Trophoblast cell (in vitro differentiated cells and primary cell): ENCODE measurements at regions not wholly inside any gene's neighbourhood (a gene's known extent, or its start where the extent isn't known, plus 50 kb on each side); places are given as distances from the start of the nearest gene placed in this dataset.

Source experiments
- DNase-seq, 2 donors: peaks; one replicate each; pipeline ENCODE4 v3.0.0-alpha.2; 2016
- H2AFZ ChIP-seq: 2 replicates; pipeline ENCODE4 v1.6.1; 2013; ENCODE audit warnings: low read length, moderate library complexity, mild to moderate bottlenecking; ENCODE audit not compliant: insufficient read depth, poor library complexity
- H2AK5ac ChIP-seq: 2 replicates; pipeline ENCODE4 v1.6.1; 2013; ENCODE audit warnings: mild to moderate bottlenecking, low read length
- H2BK120ac ChIP-seq: 2 replicates; pipeline ENCODE4 v1.6.1; 2013; ENCODE audit warnings: low read length, mild to moderate bottlenecking, moderate library complexity; ENCODE audit not compliant: insufficient read depth, poor library complexity
- H2BK12ac ChIP-seq: 2 replicates; pipeline ENCODE4 v1.6.1; 2013; ENCODE audit warnings: mild to moderate bottlenecking, low read length, moderate library complexity
- H2BK5ac ChIP-seq: 2 replicates; pipeline ENCODE4 v1.6.1; 2013; ENCODE audit warnings: low read length, low read depth, moderate library complexity, mild to moderate bottlenecking; ENCODE audit not compliant: poor library complexity
- H3K14ac ChIP-seq: 2 replicates; pipeline ENCODE4 v1.6.1; 2013; ENCODE audit warnings: mild to moderate bottlenecking, low read length
- H3K18ac ChIP-seq: 2 replicates; pipeline ENCODE4 v1.6.1; 2013; ENCODE audit warnings: mild to moderate bottlenecking, low read length
- H3K23ac ChIP-seq: 2 replicates; pipeline ENCODE4 v1.6.1; 2013; ENCODE audit warnings: low read length
- H3K27ac ChIP-seq: 2 replicates; pipeline ENCODE4 v1.5.1; 2013; ENCODE audit warnings: low read depth, mild to moderate bottlenecking, inconsistent platforms, low read length, moderate library complexity
- H3K27me3 ChIP-seq: 2 replicates; pipeline ENCODE4 v1.6.1; 2013; ENCODE audit warnings: inconsistent platforms, mild to moderate bottlenecking, low read length, moderate library complexity; ENCODE audit not compliant: insufficient read depth
- H3K36me3 ChIP-seq, 2 experiments: 1 replicate in 1 of 2; 2 replicates in 1 of 2; pipeline ENCODE4 v1.6.1; 2013; ENCODE audit warnings: low read length in 2 of 2, mild to moderate bottlenecking in 2 of 2, moderate library complexity in 1 of 2; ENCODE audit not compliant: insufficient read depth in 2 of 2, control insufficient read depth in 1 of 2
- H3K4ac ChIP-seq: 2 replicates; pipeline ENCODE4 v1.6.1; 2013; ENCODE audit warnings: low read depth, mild to moderate bottlenecking, low read length, moderate library complexity
- H3K4me1 ChIP-seq, 2 experiments: 1 replicate in 1 of 2; 2 replicates in 1 of 2; pipeline ENCODE4 v1.6.1; 2013; ENCODE audit warnings: low read length in 2 of 2, mild to moderate bottlenecking in 2 of 2, moderate library complexity in 1 of 2; ENCODE audit not compliant: insufficient read depth in 2 of 2, control insufficient read depth in 1 of 2
- H3K4me2 ChIP-seq: 2 replicates; pipeline ENCODE4 v1.6.1; 2013; ENCODE audit warnings: inconsistent platforms, mild to moderate bottlenecking, low read length, moderate library complexity
- H3K4me3 ChIP-seq: 2 replicates; pipeline ENCODE4 v1.5.1; 2013; ENCODE audit warnings: mild to moderate bottlenecking, low read depth, low read length, inconsistent platforms
- H3K79me1 ChIP-seq: one replicate; pipeline ENCODE4 v1.6.1; 2013; ENCODE audit warnings: low read length
- H3K79me2 ChIP-seq: 2 replicates; pipeline ENCODE4 v1.6.1; 2013; ENCODE audit warnings: low read length, mild to moderate bottlenecking; ENCODE audit not compliant: control insufficient read depth, insufficient read depth, poor library complexity
- H3K9ac ChIP-seq: 2 replicates; pipeline ENCODE4 v1.6.1; 2013; ENCODE audit warnings: mild to moderate bottlenecking, low read length
- H3K9me3 ChIP-seq: 2 replicates; pipeline ENCODE4 v1.6.1; 2013; ENCODE audit warnings: low read depth, mild to moderate bottlenecking, control low read depth, inconsistent platforms, low read length; ENCODE audit not compliant: insufficient read depth
- H4K12ac ChIP-seq: 2 replicates; pipeline ENCODE4 v1.6.1; 2013; ENCODE audit warnings: low read depth, mild to moderate bottlenecking, low read length, moderate library complexity
- H4K8ac ChIP-seq: 2 replicates; pipeline ENCODE4 v1.6.1; 2013; ENCODE audit warnings: low read depth, mild to moderate bottlenecking, low read length, moderate library complexity
- H4K91ac ChIP-seq: one replicate; pipeline ENCODE4 v1.6.1; 2013; ENCODE audit warnings: low read depth, mild to moderate bottlenecking, low read length, moderate library complexity
- WGBS: extraction: QIAGEN DNeasy Blood & Tissue Kit; methylation state at CpG from one replicate; pipeline ENCODE4 v1.1.7; 2013; ENCODE audit warnings: missing lambda C conversion rate; ENCODE audit not compliant: insufficient read length, insufficient coverage; ENCODE audit errors: extremely low coverage; 5-methylcytosine and 5-hydroxymethylcytosine counted together

- Histone ChIP-seq H2BK12ac (no peak overlapping the region), H3K23ac (no peak overlapping the region), H2AK5ac (no peak overlapping the region), H2BK120ac (no peak overlapping the region), H3K14ac (no peak overlapping the region), H3K27me3 (no peaks in the 10 kb centered on the region), H3K4me3 (no peak overlapping the region), H3K36me3 (no peaks in the 10 kb centered on the region), H3K18ac (no peak overlapping the region), H3K4me2 (no peak overlapping the region), H4K91ac (no peak overlapping the region), H3K79me2 (no peaks in the 10 kb centered on the region), H2AFZ (no peak overlapping the region), H3K4me1 (peaks cover 0 to 4% of the 10 kb centered on the region in 2 experiments), H4K8ac (no peak overlapping the region), H2BK5ac (no peak overlapping the region), H4K12ac (no peak overlapping the region), H3K9me3 (no peaks in the 10 kb centered on the region), H3K9ac (no peak overlapping the region), H3K27ac (no peak overlapping the region), H3K79me1 (no peaks in the 10 kb centered on the region), H3K4ac (no peak overlapping the region)
- no CpG with 5 or more reads among the region's 2 CpGs for WGBS
- DNase-seq: no peak
Observed at GRCh38 chr14:38080696-38081095, 127.0 kb upstream of the SSTR1 start.

- Histone ChIP-seq H3K18ac (no peak overlapping the region), H2BK120ac (no peak overlapping the region), H4K91ac (no peak overlapping the region), H3K4me1 (peaks cover 0 to 4% of the 10 kb centered on the region in 2 experiments), H3K27me3 (no peaks in the 10 kb centered on the region), H2BK5ac (no peak overlapping the region), H3K4me3 (no peak overlapping the region), H3K27ac (no peak overlapping the region), H3K79me2 (no peaks in the 10 kb centered on the region), H4K8ac (no peak overlapping the region), H2AK5ac (no peak overlapping the region), H3K9me3 (no peaks in the 10 kb centered on the region), H2BK12ac (no peak overlapping the region), H3K14ac (no peak overlapping the region), H4K12ac (no peak overlapping the region), H2AFZ (no peak overlapping the region), H3K9ac (no peak overlapping the region), H3K79me1 (no peaks in the 10 kb centered on the region), H3K4ac (no peak overlapping the region), H3K23ac (no peak overlapping the region), H3K4me2 (no peak overlapping the region), H3K36me3 (no peaks in the 10 kb centered on the region)
- WGBS: no CpG with 5 or more reads among the region's 1 CpG
- no peak for DNase-seq
Observed at GRCh38 chr14:38083039-38083438, 124.7 kb upstream of the SSTR1 start.

GRCh38 chr14:38089123-38089522 lies 118.6 kb upstream of the SSTR1 start:
- Histone ChIP-seq H3K18ac (no peak overlapping the region), H3K23ac (no peak overlapping the region), H2AK5ac (no peak overlapping the region), H3K4ac (no peak overlapping the region), H4K91ac (no peak overlapping the region), H2BK12ac (no peak overlapping the region), H3K4me2 (no peak overlapping the region), H2AFZ (no peak overlapping the region), H2BK5ac (no peak overlapping the region), H3K79me1 (no peaks in the 10 kb centered on the region), H3K27me3 (no peaks in the 10 kb centered on the region), H4K12ac (no peak overlapping the region), H4K8ac (no peak overlapping the region), H3K9me3 (no peaks in the 10 kb centered on the region), H3K4me3 (no peak overlapping the region), H3K79me2 (no peaks in the 10 kb centered on the region), H3K4me1 (no peaks in the 10 kb centered on the region), H3K14ac (no peak overlapping the region), H2BK120ac (no peak overlapping the region), H3K36me3 (no peaks in the 10 kb centered on the region), H3K27ac (no peak overlapping the region), H3K9ac (no peak overlapping the region)
- WGBS: no CpG with 5 or more reads among the region's 3 CpGs
- no peak for DNase-seq

- Histone ChIP-seq H3K9ac (no peak overlapping the region), H4K91ac (no peak overlapping the region), H4K8ac (no peak overlapping the region), H2AK5ac (no peak overlapping the region), H3K4ac (no peak overlapping the region), H2BK5ac (no peak overlapping the region), H3K23ac (no peak overlapping the region), H3K9me3 (no peaks in the 10 kb centered on the region), H3K36me3 (no peaks in the 10 kb centered on the region), H4K12ac (no peak overlapping the region), H3K79me2 (no peaks in the 10 kb centered on the region), H3K27me3 (no peaks in the 10 kb centered on the region), H2BK120ac (no peak overlapping the region), H3K27ac (no peak overlapping the region), H3K79me1 (no peaks in the 10 kb centered on the region), H3K4me3 (no peak overlapping the region), H2BK12ac (no peak overlapping the region), H3K4me2 (no peak overlapping the region), H3K14ac (no peak overlapping the region), H3K18ac (no peak overlapping the region), H3K4me1 (no peaks in the 10 kb centered on the region), H2AFZ (no peak overlapping the region)
- no peak for DNase-seq
- no CpG with 5 or more reads among the region's 3 CpGs for WGBS
Observed at GRCh38 chr14:38090506-38090905, 117.2 kb upstream of the SSTR1 start.
